NCI-H2171 (cell line): ENCODE measurements at regions not wholly inside any gene's neighbourhood (a gene's known extent, or its start where the extent isn't known, plus 50 kb on each side); places are given as distances from the start of the nearest gene placed in this dataset.
A peak's percentile ranks its signal among the peaks of the same experiment; 100 is the strongest.

Source experiments
- DNase-seq: peaks from one replicate; lab custom pipeline; 2025; lab: John Stamatoyannopoulos, UW

- DNase-seq = no peak
These were observed 133.0 kb upstream of the PLCB4 start for GRCh38 chr20:8935878-8936277.

DNA sequence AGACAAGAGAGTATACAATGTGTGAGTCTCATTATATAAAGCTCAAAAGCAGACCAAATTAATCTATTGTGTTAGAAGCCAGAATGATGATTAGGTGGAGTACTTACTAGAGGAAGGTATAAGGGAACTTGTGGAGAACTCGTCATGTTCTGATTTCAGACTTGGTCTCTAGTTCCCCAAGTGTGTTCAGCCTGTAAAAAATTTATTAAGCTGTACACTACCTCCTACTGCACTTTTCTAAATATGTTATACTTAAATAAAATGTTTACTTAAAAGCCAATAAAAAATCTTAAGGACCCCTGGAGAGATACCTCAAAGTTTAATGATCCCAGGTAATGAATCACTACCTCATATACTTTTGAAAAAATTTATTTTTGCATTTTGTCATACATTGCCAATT lies 130.4 kb upstream of the PLCB4 start:
- no peak for DNase-seq

DNA sequence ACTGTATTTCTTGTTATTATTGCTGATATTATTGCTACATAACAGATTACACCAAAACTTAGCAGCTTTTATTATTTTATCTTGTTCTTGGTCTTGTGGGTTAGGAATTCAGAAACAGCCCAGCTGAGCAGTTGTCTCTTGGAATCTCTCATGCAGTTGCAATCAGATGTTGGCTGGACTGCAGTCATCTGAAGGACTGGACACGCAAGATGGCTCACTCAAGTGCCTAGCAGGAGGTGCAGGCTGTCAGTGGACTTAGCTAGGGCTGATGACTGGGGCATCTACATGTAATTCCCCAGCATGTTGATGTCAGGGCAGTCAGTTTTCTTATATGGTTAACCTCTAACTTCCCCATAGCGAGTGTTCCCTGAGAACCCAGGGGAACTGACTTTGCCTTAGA lies 128.6 kb upstream of the PLCB4 start:
- no peak for DNase-seq

DNA sequence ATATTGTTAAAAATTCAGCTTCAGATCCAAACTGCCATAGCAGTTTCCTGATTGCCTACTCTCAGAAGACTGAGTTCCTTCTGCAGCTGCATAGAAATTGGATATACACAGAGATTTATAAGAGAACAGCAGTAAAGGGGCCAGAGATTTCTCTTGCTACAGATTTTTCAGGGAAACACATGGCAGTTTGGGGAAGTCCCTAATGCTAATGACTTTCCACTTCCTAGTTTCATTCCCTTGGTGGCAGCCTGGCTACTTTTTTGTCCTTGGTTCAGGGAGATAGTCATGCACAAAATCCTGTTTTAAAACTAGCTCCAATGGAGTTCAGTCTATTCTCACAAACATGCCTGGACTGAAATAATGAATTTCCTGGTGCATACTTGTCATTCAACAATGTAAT lies 125.3 kb upstream of the PLCB4 start:
- no peak for DNase-seq

- no peak for DNase-seq
These were observed 122.6 kb upstream of the PLCB4 start for GRCh38 chr20:8946036-8946940.

DNA sequence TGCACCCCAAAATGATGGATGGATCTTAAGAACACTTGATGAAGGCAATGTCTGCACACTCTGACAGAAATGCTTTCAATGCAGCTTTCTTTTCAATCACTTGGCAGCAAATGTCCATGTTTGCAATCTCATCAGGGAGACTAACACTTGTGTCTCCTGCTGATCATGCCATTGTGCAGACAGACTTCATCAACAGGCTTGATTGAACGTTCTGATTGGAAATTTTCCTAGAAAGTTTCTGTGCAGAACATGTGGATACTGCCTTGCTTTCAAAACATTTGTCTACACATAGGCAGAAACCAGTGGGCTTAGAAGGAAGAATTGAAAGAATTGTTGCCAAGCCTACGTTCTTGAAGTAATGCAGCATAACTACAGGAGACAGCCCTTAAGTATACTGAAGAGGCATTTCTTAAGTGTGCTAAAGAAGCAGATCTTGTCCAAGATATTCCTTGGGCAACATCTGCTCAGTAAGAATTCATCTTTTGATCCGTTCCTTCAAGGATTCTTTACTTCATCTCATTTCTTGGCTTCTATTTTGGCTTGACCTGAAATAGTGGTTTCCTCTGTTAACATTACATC lies 120.4 kb upstream of the PLCB4 start:
- no peak for DNase-seq

- DNase-seq = no peak
These were observed 117.7 kb upstream of the PLCB4 start for GRCh38 chr20:8951164-8951563.

GRCh38 chr20:8952721-8953120 lies 116.2 kb upstream of the PLCB4 start:
- peak; percentile 85 for DNase-seq

GRCh38 chr20:8953300-8953699 lies 115.6 kb upstream of the PLCB4 start:
- DNase-seq = no peak

- no peak for DNase-seq
These were observed 108.6 kb upstream of the PLCB4 start for GRCh38 chr20:8960241-8960640.

- DNase-seq = no peak
These were observed 105.6 kb upstream of the PLCB4 start for GRCh38 chr20:8963330-8963729.

- no peak for DNase-seq
These were observed 103.8 kb upstream of the PLCB4 start for GRCh38 chr20:8964959-8965562.

DNA sequence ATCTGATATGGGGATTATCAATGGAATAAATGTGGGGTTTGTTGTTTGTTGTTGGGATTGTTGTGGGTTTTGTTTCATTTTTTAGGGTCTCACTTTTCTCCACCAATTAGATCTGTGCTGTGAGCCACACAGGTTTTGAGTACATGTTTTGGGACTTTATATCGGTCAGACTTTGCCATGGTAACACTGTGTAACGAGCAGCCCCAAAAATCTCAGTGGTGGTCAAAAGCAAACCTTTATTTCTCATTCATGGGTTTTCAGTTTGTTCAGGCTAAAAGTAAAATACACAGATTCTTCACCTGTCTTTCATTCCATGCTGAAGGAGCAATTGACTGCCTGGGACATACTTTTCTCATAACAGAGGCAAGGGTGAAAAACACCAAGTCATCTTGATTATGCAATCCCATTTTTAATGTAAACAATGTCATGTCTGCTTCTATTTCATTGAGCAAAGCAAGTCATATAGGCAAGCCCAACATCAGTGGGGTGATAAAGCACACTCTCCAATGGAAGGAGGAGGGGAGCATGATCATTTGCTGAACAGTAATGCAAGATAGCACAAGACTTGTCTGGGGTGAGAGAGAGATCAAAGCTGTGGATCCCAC lies 101.1 kb upstream of the PLCB4 start:
- no peak for DNase-seq

- DNase-seq = no peak
These were observed 99.7 kb upstream of the PLCB4 start for GRCh38 chr20:8969146-8969583.

DNA sequence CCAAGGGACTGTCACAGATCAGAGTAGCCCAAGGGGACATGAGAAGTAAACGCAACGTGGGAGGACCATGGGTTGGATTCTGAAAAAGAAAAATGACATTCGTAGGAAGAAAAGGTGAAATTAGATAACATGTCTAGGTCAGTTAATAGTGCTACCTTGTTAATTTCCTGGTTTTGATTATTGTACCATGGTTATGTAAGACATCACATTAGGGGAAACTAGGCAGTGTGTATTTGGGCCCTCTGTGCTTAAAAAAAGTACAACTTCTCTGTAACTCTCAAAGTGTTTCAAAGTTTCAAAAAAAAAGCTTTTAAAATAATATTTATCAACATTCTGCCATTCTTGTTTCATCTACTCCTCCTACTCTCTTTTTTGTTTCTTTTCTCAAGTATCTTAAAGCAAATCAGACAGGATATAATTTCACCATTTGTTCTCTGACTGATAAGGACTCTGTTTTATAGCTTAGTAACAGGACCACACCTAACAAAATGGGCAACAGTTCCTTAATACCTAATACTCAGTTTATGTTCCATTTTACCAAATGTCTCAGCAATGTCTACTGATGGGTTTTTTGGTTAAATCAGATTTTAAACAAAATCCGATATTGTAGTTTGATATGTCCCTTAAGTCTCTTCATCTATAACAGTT lies 97.1 kb upstream of the PLCB4 start:
- DNase-seq = no peak

- DNase-seq = no peak
These were observed 95.8 kb upstream of the PLCB4 start for GRCh38 chr20:8972963-8973705.

DNA sequence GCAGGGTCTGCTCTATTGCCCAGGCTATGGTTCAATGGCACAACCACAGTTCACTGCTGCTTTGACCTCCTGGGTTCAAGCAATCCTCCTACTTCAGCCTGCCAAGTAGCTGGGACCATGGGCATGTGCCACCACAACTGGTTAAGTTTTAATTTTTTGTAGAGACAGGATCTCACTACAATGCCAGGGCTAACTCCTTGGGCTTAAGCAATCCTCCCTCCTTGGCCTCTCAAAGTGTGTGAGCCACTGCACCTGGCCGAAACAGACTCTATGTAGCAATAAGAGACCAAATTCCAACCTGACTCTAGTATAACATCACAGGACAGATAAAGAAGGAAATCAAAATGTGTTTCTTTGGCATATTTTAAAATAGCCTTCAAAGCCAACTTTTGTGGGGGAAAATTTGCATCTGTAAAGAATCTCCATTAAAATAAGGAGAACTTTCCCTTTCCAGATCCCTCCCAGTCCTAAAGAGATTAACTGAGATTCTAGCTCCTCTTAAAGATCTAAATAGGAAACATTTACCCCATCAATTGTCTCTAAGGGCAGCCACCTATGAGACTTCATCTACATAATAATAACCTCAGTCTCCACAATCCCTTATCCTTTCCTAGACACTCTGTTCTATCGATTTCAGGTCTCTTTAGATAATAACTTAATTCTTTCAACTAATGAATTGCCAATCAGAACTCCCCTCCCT lies 94.7 kb upstream of the PLCB4 start:
- no peak for DNase-seq

- no peak for DNase-seq
These were observed 87.4 kb upstream of the PLCB4 start for GRCh38 chr20:8981482-8981881.

- DNase-seq = no peak
These were observed 85.2 kb upstream of the PLCB4 start for GRCh38 chr20:8983478-8984345.

DNA sequence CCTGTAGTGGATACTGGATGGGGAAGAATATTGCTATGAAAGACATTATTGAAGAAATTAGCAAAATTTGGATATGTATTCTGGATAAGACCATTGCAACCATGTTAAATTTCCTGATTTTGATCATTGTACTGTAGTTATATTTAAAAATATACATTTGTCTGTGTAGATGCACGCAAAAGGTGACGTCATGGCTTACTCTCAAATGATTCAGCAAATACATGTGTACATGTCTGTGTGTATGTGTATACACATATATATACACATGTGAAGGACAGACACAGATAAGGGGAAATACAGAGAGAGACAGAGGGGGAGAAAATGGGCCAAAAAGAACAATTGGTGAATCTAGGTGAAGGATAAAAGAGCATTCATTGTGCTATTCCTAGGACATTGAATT lies 82.3 kb upstream of the PLCB4 start:
- DNase-seq = no peak
